ENCODE measurements at regions not wholly inside any gene's neighbourhood (a gene's known extent, or its start where the extent isn't known, plus 50 kb on each side); places are given as distances from the start of the nearest gene placed in this dataset.

- TF ChIP-seq GATA3 (IDR thresholded peaks at IDR 0.05; ENCODE audit: low read depth, low read length) (no peak), GATA2 (IDR thresholded peaks at IDR 0.05; ENCODE audit: low read depth, low read length) (no peak)
These were observed 58.0 kb upstream of the PICALM start for GRCh38 chr11:86126862-86127261.
